SK-N-MC (cell line): ENCODE measurements at regions not wholly inside any gene's neighbourhood (a gene's known extent, or its start where the extent isn't known, plus 50 kb on each side); places are given as distances from the start of the nearest gene placed in this dataset.

Source experiments
- EZH2 ChIP-seq: fragments of 200-600 bp; sonication (generic); IDR thresholded peaks from one replicate; pipeline ENCODE4 v1.6.1; 2017; ENCODE audit warnings: antibody characterized with exemption
- FOXP2 ChIP-seq: optimal IDR thresholded peaks from 2 replicates; pipeline ENCODE3; 2011; ENCODE audit warnings: mild to moderate bottlenecking, moderate library complexity; ENCODE audit not compliant: insufficient read depth; ENCODE audit errors: extremely low read length, control extremely low read depth

- TF ChIP-seq EZH2 (no peak), FOXP2 (no peak)
Measured at GRCh38 chr6:105695461-105695860, 292.6 kb upstream of the PREP start.
